GM21360 (cell line): ENCODE measurements at regions not wholly inside any gene's neighbourhood (a gene's known extent, or its start where the extent isn't known, plus 50 kb on each side); places are given as distances from the start of the nearest gene placed in this dataset.
"Not testable (repeated sequence)": the region's sequence is repeated elsewhere in the genome, so short reads cannot be mapped to it uniquely, and the experiment has no call there.

ENCODE experiments used
- ATAC-seq: cut with Tn5 transposase; IDR thresholded peaks from one replicate; pipeline ENCODE4 v1.9.1; 2021; ENCODE audit warnings: mild to moderate bottlenecking, moderate library complexity; ENCODE audit not compliant: unreplicated experiment

GRCh38 chr3:140752499-140752898 is 74.6 kb downstream of the TRIM42 start:
- ATAC-seq = no peak

DNA sequence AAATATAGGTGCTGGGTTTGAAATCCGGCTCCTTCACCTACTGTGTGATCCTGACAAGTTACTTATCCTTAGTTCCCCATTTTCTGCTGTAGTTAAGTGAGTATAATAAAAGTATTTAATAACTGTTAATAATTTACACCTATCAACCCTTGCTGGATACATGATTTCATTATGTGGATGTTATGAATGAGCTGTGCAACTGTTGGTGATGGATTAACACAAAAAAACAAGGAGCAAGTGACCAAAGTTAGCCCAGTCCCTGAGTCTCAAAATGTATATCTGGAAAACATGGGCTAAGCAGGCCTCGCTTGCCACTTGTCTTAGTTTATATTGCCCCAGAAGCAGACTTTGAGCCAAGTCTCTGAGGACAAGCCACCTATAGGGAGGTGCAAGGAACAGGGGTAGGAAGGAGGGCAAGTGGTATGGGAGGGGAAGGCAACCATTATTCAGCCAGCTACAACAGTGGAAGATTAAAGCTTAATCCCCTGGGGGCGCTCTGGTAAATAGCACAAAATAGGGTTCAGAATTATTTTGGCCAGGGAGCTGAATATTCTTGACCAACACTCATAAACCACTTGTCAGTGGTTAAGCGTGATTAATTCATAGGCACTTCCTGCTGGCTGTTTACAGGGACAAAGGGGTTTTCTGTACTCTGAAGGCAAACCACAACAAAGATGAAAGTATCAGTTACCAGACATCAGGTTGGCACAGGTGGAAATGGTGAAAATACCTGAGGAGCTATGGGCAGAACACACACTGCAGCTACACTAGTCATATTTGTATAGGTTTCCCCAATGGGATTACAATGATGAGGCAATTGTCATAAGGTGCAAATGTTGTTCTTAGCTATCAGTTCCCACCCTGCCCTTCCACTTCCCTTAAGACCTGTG is 76.2 kb downstream of the TRIM42 start:
- no peak for ATAC-seq

GRCh38 chr3:140754936-140755335 is 77.1 kb downstream of the TRIM42 start:
- no peak for ATAC-seq

DNA sequence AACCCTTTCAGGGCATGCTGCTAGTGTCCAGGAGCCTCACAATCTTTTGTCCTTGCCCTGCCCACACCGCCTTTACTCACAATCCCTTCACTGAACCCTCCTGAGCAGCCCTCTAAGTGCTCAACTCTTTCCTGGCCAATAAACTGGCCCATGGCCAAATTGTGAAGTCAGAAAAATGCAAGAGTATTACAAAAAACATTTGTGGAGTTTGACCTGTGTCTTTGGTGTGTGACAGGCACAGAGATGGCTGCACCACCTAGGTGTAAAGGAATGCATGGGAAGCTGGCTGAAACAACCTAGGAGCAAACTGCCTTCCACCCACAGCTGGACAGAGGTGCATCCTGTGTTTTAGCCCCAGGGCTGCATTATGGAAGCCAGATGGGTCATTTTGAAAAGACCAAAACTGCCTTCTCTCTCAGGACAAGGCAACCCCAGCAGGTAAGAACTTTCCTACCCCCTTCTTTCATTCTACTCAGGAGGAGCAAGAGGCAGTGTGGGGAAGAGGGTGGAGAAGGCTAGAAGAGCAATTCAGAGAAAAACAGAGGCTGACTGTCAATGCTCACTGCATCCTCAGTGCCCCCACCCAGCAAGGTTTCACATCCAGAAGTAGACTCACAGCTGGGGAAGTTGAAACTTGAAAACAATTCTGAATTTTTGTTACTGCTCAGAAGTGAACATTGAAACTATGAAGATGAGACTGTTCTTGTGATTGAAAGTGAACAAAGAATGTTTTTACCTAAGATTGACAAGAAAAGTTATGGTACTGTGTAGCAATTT is 78.6 kb downstream of the TRIM42 start:
- peak; percentile 72 for ATAC-seq

GRCh38 chr3:140758791-140759444 is 81.1 kb downstream of the TRIM42 start:
- no peak for ATAC-seq

DNA sequence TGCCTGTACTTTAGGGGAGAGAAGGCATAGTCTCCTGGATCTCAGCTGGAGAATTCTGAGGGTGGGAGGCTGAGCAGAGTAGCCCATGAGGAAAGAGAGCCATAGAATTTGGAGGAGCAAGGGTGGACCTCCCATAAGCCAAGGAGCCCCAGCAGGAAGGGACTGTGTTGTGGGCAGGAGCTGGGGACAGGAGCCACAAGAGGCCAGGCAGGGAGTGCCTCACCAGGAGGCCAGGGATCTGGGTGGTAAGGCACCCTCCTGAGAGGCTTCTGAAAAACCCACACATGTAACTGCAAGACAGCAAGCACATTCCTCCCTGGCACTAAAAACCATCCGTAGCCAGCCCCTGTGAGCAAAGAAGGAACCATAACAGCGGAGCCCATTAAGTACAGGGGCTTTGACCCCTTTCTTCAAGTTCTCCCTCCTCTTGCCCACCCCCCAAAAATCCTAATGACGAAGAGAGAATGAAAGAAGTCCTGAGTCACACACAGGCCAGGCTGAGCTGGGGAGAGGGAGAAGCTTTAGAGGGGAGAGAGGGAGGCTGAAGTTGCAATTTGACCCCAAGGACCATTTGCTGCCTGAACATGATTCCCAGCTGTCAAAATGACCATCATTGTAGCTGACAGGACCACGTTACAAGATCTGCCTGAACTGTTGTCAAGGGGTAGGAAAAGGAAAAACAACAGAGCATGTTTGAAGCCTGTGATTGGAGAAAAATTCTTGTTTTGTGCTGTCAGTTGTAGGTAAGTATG is 82.6 kb downstream of the TRIM42 start:
- ATAC-seq = no peak

GRCh38 chr3:140761076-140761639 is 83.3 kb downstream of the TRIM42 start:
- ATAC-seq = no peak

- no peak for ATAC-seq
Observed at GRCh38 chr3:140762746-140763145, 84.9 kb downstream of the TRIM42 start.

DNA sequence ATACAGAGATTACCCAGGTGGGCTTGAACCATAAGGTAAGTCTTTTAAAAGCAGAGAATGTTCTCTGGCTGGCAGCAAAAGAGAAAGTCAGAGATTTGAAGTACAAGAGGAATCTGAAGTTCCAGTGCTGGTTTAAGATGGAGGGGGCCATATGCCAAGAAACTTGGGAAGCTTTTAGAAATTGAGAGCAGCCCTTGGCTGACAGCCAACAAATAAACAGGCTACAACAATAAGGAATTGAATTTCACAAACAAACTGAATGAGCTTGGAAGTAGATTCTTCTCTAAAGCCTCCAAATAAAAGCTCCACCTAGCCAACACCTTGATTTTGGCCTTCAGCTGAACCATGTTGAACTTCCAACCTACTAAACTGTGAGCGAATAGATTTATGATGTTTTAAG is 85.7 kb downstream of the TRIM42 start:
- no peak for ATAC-seq

GRCh38 chr3:140765246-140765645 is 87.4 kb downstream of the TRIM42 start:
- ATAC-seq = no peak

- no peak for ATAC-seq
Observed at GRCh38 chr3:140766465-140766864, 88.6 kb downstream of the TRIM42 start.

GRCh38 chr3:140767566-140767965 is 89.7 kb downstream of the TRIM42 start:
- ATAC-seq = no peak

DNA sequence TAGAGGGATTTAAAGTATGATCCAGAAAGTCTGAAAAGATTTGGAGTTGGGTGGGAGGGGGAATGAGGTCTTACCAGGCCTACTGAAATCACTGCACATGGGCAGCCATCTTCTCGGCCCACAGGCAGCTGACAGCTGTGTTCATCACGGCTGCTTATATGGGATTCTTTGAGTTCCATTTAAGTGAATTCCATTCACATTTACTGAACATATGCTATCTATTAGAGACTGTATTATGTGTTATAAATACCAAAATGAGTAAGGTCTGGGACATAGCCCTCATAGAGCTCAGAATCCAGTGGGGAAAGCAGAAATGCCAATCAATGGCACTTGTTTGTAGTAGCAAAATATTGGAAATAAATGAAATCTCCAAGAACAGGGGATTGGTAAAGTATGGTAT is 91.1 kb downstream of the TRIM42 start:
- ATAC-seq = no peak

DNA sequence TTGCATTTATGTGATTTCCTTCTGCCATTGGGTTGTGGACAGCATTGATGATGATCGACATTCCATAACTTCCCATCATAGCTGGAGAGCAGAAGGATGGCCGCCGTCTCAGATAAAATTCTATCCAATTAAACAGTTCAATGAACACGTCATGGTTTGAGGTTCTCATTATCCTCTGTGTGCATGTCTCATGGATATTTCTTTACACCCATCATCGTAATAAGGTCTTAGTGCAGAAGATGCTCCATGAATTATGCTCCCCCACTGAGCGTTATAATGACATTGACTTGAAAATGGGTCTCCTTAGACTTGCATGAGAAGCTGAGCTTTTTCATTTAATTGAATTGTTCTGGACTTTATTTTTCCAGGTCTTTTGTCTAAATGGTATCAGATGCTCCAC is 92.1 kb downstream of the TRIM42 start:
- ATAC-seq = no peak

- ATAC-seq = no peak
Observed at GRCh38 chr3:140770977-140771667, 93.3 kb downstream of the TRIM42 start.

- ATAC-seq = no peak
Observed at GRCh38 chr3:140777631-140778233, 99.9 kb downstream of the TRIM42 start.

GRCh38 chr3:140791368-140791767 is 113.5 kb downstream of the TRIM42 start:
- ATAC-seq = no peak

- ATAC-seq = no peak
Observed at GRCh38 chr3:140794507-140794906, 116.6 kb downstream of the TRIM42 start.

DNA sequence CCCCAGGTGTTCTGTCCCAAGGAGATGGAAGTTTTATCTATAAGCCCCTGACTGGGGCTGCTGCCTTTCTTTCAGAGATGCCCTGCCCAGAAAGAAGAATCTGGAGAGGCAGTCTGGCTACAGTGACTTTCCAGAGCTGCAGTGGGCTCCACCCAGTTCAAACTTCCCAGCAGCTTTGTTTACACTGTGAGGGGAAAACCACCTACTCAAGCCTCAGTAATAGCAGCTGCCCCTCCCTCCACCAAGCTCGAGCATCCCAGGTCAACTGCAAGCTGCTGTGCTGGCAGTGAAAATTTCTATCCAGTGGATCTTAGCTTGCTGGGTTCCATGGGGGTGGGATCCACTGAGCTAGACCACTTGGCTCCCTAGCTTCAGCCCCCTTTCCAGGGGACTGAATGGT is 125.0 kb downstream of the TRIM42 start:
- not testable (repeated sequence) for ATAC-seq

GRCh38 chr3:140809316-140809715 is 131.5 kb downstream of the TRIM42 start:
- no peak for ATAC-seq
